ENCODE measurements at regions not wholly inside any gene's neighbourhood (a gene's known extent, or its start where the extent isn't known, plus 50 kb on each side); places are given as distances from the start of the nearest gene placed in this dataset.

GRCh38 chr4:137688651-137689050 lies 156.4 kb upstream of the PCDH18 start:
- TF ChIP-seq CTCF (IDR thresholded peaks at IDR 0.05): no peak
- TF ChIP-seq POLR2AphosphoS5 (IDR thresholded peaks at IDR 0.05; ENCODE audit: low read depth, low read length): no peak
- TF ChIP-seq TCF7L2 (IDR thresholded peaks at IDR 0.05; ENCODE audit: low read depth, low read length): no peak
- no peak for TF ChIP-seq SIN3A (IDR thresholded peaks at IDR 0.05; ENCODE audit: borderline replicate concordance, insufficient read depth, low read depth, low read length)
- no peak for TF ChIP-seq REST (IDR thresholded peaks at IDR 0.05; ENCODE audit: insufficient read depth in 1 of 2, low read depth in 2 of 2, low read length in 1 of 2)

Data from Panc1 (cell line).